ENCODE measurements at regions not wholly inside any gene's neighbourhood (a gene's known extent, or its start where the extent isn't known, plus 50 kb on each side); places are given as distances from the start of the nearest gene placed in this dataset.

- FAIRE-seq, result peak; percentile 74
These were observed 87.2 kb upstream of the TNFSF11 start for GRCh38 chr13:42486711-42487198.

GRCh38 chr13:42487221-42487620 is 86.7 kb upstream of the TNFSF11 start:
- H3K27ac ChIP-seq (ENCODE audit: control insufficient read depth, insufficient read depth, low read length), result no peak overlapping the region
- no peak overlapping the region for H3K4me3 ChIP-seq (ENCODE audit: control insufficient read depth in 2 of 3, extremely low read depth in 1 of 3, insufficient read depth in 2 of 3, low read depth in 1 of 3, low read length in 3 of 3)
- peak overlapping the region; percentile 34 for H3K4me2 ChIP-seq (ENCODE audit: control insufficient read depth, extremely low read depth, insufficient read depth, low read depth, low read length)
- no peak overlapping the region for H3K9ac ChIP-seq (ENCODE audit: control insufficient read depth, extremely low read depth, insufficient read depth, low read length)
- no peaks in the 10 kb centered on the region for H3K9me1 ChIP-seq (ENCODE audit: control insufficient read depth, extremely low read depth, insufficient read depth, low read length)
- TF ChIP-seq CTCF (optimal IDR thresholded peaks at IDR 0.05 in 1 of 3, IDR thresholded peaks at IDR 0.05 in 1 of 3, conservative IDR thresholded peaks at IDR 0.05 in 1 of 3; ENCODE audit: extremely low read depth in 1 of 3, insufficient read depth in 2 of 3, low read length in 3 of 3), result no peak
- no peak for TF ChIP-seq EZH2 (IDR thresholded peaks at IDR 0.05; ENCODE audit: low read length)
- H3K36me3 ChIP-seq (ENCODE audit: control insufficient read depth in 2 of 2, extremely low read depth in 1 of 2, insufficient read depth in 2 of 2, low read length in 2 of 2), result no peaks in the 10 kb centered on the region
- H2AFZ ChIP-seq (ENCODE audit: control insufficient read depth, low read length), result no peak overlapping the region
- FAIRE-seq (no peak), DNase-seq (ENCODE audit: low read depth, low spot score) (no peak)
- H4K20me1 ChIP-seq (ENCODE audit: control insufficient read depth, extremely low read depth, insufficient read depth, low read length), result no peaks in the 10 kb centered on the region
- peaks cover 33% of the 10 kb centered on the region for H3K4me1 ChIP-seq (ENCODE audit: control insufficient read depth, extremely low read depth, insufficient read depth, low read length)
- dilution Hi-C loops (cut with MboI; ENCODE audit: extremely low pct_ligation_motif_present, low sequenced_read_pairs), result no loop called here
- H3K27me3 ChIP-seq (ENCODE audit: control insufficient read depth, extremely low read depth, insufficient read depth, low read length), result no peaks in the 10 kb centered on the region
- H3K9me3 ChIP-seq (ENCODE audit: control insufficient read depth, low read depth, low read length), result no peaks in the 10 kb centered on the region
- H3K79me2 ChIP-seq (ENCODE audit: control insufficient read depth, insufficient read depth, low read length), result no peaks in the 10 kb centered on the region

More at GRCh38 chr13:42486711-42487198, 87.2 kb upstream of the TNFSF11 start:
- Histone ChIP-seq H3K27ac (ENCODE audit: control insufficient read depth, insufficient read depth, low read length) (peak overlapping the region; percentile 29), H3K79me2 (ENCODE audit: control insufficient read depth, insufficient read depth, low read length) (no peaks in the 10 kb centered on the region), H3K4me2 (ENCODE audit: control insufficient read depth, extremely low read depth, insufficient read depth, low read depth, low read length) (peak overlapping the region; percentile 34), H3K4me1 (ENCODE audit: control insufficient read depth, extremely low read depth, insufficient read depth, low read length) (peaks cover 33% of the 10 kb centered on the region), H4K20me1 (ENCODE audit: control insufficient read depth, extremely low read depth, insufficient read depth, low read length) (no peaks in the 10 kb centered on the region), H3K9me3 (ENCODE audit: control insufficient read depth, low read depth, low read length) (no peaks in the 10 kb centered on the region), H3K27me3 (ENCODE audit: control insufficient read depth, extremely low read depth, insufficient read depth, low read length) (no peaks in the 10 kb centered on the region), H3K36me3 (ENCODE audit: control insufficient read depth in 2 of 2, extremely low read depth in 1 of 2, insufficient read depth in 2 of 2, low read length in 2 of 2) (no peaks in the 10 kb centered on the region), H3K4me3 (ENCODE audit: control insufficient read depth in 2 of 3, extremely low read depth in 1 of 3, insufficient read depth in 2 of 3, low read depth in 1 of 3, low read length in 3 of 3) (no peak overlapping the region), H3K9ac (ENCODE audit: control insufficient read depth, extremely low read depth, insufficient read depth, low read length) (no peak overlapping the region), H2AFZ (ENCODE audit: control insufficient read depth, low read length) (no peak overlapping the region), H3K9me1 (ENCODE audit: control insufficient read depth, extremely low read depth, insufficient read depth, low read length) (no peaks in the 10 kb centered on the region)
- dilution Hi-C loops (cut with MboI; ENCODE audit: extremely low pct_ligation_motif_present, low sequenced_read_pairs), result no loop called here
- no peak for TF ChIP-seq CTCF (optimal IDR thresholded peaks at IDR 0.05 in 1 of 3, IDR thresholded peaks at IDR 0.05 in 1 of 3, conservative IDR thresholded peaks at IDR 0.05 in 1 of 3; ENCODE audit: extremely low read depth in 1 of 3, insufficient read depth in 2 of 3, low read length in 3 of 3)
- no peak for DNase-seq (ENCODE audit: low read depth, low spot score)

Data from keratinocyte (primary cell).